Stomach (tissue), 4 donors: ENCODE measurements at regions not wholly inside any gene's neighbourhood (a gene's known extent, or its start where the extent isn't known, plus 50 kb on each side); places are given as distances from the start of the nearest gene placed in this dataset.

Source experiments
- EP300 ChIP-seq: sonication (generic); formaldehyde crosslinking; IDR thresholded peaks from one replicate; pipeline ENCODE4 v1.6.1; 2017; ENCODE audit warnings: antibody characterized with exemption
- TF ChIP-seq, protein P1 (sequence below), 7 experiments: fragments of 450-650 bp in 4 of 7; fragments of 200-600 bp in 3 of 7; sonication (generic) in 3 of 7; IDR thresholded peaks; one replicate each; pipeline ENCODE4 v1.5.1; 2016 to 2019; ENCODE audit warnings: antibody characterized with exemption in 7 of 7, control low read depth in 2 of 7, mild to moderate bottlenecking in 1 of 7

DNA sequence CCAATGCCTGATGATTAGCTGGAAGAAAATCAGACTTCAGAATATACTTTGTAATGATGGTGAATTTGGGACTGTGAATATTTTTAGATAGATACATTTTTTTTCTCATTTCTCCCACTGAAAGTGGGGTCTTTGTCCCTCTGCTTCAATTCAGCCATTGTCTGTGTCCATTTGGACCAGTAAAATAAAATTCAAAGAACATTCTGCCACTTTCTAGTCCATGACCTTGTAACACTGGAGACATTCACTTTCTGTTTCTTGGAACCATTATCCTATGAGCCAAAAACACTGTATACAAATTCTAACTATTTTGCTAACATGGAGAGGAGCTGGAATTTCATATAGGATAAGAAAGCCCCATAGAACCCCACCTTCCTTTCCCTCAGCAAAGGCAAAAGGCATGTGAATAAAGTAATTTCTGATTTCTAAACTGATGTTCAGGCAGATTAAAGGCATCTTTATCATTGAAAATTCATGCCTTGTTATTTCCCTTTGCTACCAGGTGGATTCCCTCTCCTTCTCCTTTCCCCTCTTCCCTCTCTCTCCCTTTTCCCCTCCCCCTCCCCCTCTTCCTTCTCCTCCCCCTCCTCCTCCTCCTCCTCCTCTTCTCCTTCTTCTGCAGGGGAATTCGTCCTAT lies 2010.4 kb upstream of the LRRTM1 start:
- TF ChIP-seq, protein P1, sequence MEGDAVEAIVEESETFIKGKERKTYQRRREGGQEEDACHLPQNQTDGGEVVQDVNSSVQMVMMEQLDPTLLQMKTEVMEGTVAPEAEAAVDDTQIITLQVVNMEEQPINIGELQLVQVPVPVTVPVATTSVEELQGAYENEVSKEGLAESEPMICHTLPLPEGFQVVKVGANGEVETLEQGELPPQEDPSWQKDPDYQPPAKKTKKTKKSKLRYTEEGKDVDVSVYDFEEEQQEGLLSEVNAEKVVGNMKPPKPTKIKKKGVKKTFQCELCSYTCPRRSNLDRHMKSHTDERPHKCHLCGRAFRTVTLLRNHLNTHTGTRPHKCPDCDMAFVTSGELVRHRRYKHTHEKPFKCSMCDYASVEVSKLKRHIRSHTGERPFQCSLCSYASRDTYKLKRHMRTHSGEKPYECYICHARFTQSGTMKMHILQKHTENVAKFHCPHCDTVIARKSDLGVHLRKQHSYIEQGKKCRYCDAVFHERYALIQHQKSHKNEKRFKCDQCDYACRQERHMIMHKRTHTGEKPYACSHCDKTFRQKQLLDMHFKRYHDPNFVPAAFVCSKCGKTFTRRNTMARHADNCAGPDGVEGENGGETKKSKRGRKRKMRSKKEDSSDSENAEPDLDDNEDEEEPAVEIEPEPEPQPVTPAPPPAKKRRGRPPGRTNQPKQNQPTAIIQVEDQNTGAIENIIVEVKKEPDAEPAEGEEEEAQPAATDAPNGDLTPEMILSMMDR (IDR thresholded peaks at IDR 0.05) = no peak
- no peak for TF ChIP-seq EP300
